ENCODE measurements at regions not wholly inside any gene's neighbourhood (a gene's known extent, or its start where the extent isn't known, plus 50 kb on each side); places are given as distances from the start of the nearest gene placed in this dataset.

- Mint-ChIP-seq H3K27me3 (ENCODE audit: insufficient read depth, low read depth, poor library complexity) (peaks cover 14% of the 10 kb centered on the region), H3K9me3 (no peaks in the 10 kb centered on the region), H3K4me3 (no peak overlapping the region), H3K27ac (peak overlapping the region; percentile 33; the same call in 1 of the 2 replicates), H3K36me3 (ENCODE audit: low read depth) (no peaks in the 10 kb centered on the region), H3K4me1 (peaks cover 41% of the 10 kb centered on the region)
- H3F3A ChIP-seq (replicated peaks; ENCODE audit: low read depth): no peaks in the 10 kb centered on the region
- TF ChIP-seq ZNF462 (CRISPR knock-in tag; IDR thresholded peaks at IDR 0.05) (no peak), REST (IDR thresholded peaks at IDR 0.05; ENCODE audit: unreplicated experiment) (no peak), JUNB (IDR thresholded peaks at IDR 0.05; ENCODE audit: unreplicated experiment) (no peak), POLR2AphosphoS5 (IDR thresholded peaks at IDR 0.05; ENCODE audit: low read depth) (no peak)
- DNase-seq (ENCODE audit: low spot score): peak; percentile 24
- peaks cover 29% of the 10 kb centered on the region for H3K4me1 ChIP-seq (ENCODE audit: insufficient read depth)
- no peaks in the 10 kb centered on the region for H4K20me1 ChIP-seq (replicated peaks; ENCODE audit: insufficient read depth)
- no peaks in the 10 kb centered on the region for H3K27me3 ChIP-seq (ENCODE audit: insufficient read depth)
- no peak overlapping the region for H3K27ac ChIP-seq (ENCODE audit: low read depth)
- ATAC-seq: peak; percentile 32; the same call in 2 of the 3 replicates
- H2AFZ ChIP-seq: no peak overlapping the region
- no peaks in the 10 kb centered on the region for H3K36me3 ChIP-seq (ENCODE audit: insufficient read depth)
- H3K79me2 ChIP-seq (replicated peaks; ENCODE audit: insufficient read depth): no peaks in the 10 kb centered on the region
- H3K4me2 ChIP-seq: peak overlapping the region; percentile 9; the same call in 1 of the 2 replicates
- H3K4me3 ChIP-seq: no peak overlapping the region
- H3K9me2 ChIP-seq (ENCODE audit: insufficient read depth): no peaks in the 10 kb centered on the region
Measured at GRCh38 chr10:2929480-2930258, 137.7 kb upstream of the PFKP start.
